ENCODE measurements at regions not wholly inside any gene's neighbourhood (a gene's known extent, or its start where the extent isn't known, plus 50 kb on each side); places are given as distances from the start of the nearest gene placed in this dataset.

DNA sequence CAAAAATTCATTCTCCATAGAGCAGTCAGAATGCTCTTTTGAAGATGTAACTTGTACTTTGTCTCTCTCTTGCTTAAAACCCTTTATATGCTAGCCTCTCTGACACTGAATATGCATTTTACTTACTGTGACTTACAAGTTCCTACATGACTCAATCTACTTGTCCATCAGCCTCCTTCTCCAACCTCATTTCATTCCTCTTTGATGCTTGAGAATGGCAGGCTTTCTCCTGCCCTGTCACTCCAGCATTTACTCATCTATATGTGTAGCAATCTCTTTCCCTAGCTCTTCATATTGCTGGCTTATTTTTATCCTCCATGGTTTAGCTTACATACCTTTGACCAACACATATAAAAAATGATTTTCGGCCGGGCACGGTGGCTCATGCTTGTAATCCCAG is 561.9 kb downstream of the CCER1 start:
- DNase-seq = no peak

DNA sequence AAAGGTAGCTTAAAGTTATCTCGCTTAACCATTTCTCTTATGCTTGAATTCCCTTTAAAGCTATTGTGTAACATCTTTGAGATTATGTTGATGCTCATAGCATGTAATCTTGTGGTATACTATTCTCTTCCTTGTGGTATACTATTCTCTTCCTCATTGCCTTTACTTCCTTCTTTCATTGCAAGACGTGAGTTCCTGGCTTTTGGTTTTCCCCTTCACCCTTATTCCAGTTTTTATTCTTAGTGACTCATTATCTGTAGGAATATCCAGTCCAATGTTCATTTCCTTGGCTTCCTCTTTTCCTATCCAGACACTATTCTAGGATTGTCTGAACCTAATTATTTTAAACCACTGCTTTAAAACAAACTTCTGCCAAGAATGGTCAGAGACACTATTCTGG is 564.0 kb downstream of the CCER1 start:
- DNase-seq = no peak

DNA sequence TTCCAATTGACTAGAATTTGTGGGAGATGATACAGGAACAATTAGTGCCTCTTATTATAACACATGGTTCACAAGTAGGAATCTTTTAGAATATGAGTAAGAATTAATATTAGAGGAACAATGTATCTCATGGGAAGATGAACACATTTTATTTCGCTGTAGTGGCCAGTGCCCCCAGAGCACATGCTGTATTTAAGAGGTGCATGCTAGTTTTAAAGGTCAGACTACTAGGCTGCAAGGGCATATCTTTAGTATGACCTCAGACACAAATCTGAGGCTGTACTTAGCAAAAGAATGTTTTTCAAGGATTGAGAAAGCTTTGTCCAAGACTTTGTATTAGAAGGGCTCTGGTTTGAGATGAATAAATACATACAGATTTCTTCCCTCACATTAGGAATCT is 586.9 kb downstream of the CCER1 start:
- no peak for DNase-seq

DNA sequence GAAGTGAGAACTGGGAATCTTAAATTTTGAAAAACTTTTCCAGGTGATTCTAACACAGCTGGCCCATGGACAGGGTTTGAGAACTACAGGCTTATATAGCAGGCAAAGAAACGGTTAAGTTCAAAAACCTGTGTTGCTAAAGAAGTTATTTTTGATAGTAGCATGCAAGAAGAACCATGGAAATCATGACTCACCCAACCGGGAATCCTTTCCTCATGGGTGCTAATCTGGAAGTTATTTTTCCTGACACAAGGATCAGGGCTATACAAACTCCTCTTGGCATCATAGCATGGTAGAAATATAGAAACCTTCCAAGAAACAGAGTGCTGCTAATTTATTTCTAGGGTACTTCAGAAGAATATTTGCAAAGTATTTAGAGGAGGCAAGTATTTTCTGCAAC is 588.7 kb downstream of the CCER1 start:
- DNase-seq = no peak

DNA sequence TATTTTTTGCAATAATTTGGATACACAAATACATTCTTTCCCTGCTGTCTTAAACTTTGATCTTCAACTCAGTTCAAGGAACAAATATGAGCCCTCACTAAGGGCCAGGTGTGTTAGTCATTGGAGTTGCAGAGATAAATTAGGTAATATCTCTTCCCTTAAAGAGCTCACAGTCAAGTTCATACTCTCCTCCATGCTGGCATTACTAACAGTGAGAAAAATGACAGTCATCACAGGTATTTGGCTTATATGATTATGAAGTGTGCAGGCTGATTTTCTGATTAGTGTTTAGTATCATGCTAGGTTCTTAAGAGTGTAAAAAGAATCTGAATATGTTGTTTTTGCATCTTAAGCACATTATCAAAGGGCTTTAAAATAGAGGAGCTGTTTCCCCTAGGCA is 594.7 kb downstream of the CCER1 start:
- DNase-seq = no peak

DNA sequence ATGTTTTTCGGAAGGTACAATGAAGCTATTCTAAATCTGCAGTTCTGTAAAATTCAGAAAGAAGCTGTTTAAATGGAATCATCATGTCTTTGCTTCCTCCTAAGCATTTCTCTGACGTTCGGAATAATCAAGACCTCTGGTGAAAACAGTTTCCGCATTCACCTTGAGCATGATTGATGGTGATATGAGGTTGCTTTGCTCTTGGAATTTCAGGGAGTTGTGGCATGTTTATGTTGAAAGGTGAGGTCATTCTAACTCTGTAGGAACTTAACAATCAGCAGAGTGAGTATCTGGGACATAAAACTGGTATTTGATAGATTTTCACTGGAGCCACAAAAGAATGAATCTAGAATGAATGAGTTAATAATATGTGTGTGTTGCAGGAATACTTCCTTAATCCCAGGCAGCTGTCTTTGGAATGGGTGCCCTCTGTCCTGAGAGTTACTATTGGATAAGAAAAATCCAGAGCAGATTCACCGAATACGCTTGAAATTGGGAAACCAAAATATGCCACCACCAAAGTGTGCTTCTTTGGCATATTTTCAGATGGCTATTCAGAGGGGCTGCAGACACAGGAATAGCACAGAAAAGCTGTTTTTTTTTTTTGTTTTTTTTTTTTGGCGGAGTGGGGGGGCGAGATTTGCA is 599.1 kb downstream of the CCER1 start:
- no peak for DNase-seq

DNA sequence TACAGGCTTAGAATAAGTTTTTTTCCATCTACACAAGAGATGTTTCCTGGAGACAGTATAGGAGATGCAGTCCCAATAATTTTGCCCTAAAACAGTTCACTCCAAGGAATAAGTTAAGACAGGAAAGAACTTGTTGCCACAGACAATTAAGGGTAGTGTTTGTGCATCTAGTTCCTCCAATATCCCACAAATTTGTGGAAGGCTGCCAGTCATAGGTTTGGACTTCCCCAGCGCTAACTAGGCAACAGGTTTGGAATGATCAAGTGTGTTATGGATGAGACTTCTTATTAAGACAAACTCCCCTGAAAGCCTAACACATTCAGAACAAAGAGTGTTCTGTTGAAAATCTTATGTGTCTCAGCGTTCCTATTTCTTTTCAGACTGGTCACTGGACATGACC is 611.0 kb downstream of the CCER1 start:
- no peak for DNase-seq

DNA sequence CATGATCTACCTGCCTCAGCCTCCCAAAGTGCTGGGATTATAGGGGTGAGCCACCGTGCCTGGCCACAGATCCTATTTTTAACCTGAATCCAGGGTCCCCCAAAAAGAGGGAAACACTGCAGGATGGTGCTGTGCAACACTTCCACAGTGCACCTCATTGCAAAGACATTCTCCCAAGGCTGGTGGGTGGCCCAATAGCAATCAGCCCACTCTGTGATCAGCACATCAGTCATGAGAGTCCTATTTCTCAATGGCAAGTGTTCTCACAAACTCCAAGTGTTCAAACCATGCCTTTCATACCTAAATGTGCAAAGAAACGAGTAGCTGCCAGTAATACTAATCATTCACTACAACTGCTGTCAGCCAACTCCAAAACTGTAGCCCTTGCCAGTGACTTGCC is 612.9 kb downstream of the CCER1 start:
- DNase-seq = no peak

DNA sequence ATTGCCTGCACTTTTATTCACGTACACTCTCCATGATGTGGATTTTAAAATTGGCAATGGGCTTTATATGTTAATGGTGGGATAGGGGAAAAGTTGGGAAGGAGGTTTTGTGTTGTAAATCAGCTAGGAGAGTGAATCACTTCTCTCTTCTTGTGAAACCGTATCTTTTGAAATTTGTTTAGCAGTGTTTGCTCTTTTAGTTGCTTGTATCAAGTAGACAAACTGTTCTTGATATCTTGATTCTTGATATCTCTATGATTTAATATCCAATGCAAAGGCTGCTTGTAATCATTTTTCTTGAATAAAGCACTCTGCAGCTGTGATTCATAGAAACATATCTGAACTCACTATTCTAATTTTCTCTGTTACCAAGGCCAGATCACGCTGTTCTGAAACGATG is 615.1 kb downstream of the CCER1 start:
- no peak for DNase-seq

DNA sequence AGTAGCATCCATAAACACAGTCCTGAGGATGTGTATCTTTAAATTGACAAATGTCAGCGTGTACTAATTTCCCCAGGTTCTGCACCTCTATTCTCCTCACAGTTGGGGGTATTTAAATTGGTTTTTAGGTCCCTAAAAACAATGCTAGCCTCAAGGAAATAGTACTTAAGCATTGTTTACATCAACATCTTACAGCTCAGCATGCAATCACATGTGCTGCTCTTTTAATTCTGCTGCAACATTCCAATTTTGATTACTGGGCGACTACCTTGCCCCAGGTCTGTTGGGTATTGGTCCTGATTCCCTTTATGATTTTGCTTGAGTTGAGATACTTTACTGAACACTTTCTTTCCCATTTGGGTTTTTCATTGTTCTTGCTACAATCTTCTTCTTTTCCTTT is 616.6 kb downstream of the CCER1 start:
- DNase-seq = no peak

DNA sequence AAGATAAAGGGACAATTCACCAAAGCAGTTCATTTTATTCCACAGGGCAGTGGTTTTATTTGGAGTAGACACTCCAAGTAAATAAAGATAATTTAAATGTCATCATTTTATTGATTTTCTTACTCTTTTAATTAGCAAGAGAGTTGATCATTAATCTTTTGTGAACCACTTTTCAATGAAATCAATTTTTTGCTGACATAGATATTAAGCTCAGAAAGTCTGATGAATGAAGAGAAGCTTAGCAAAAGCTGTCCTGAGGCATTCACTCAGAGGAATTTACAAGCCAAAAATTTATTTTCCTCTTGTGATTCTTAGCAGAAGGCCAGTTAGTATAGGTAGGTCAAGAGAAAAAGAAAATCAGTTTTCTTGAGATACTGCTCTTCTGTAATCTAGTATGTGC is 618.0 kb downstream of the CCER1 start:
- no peak for DNase-seq

DNA sequence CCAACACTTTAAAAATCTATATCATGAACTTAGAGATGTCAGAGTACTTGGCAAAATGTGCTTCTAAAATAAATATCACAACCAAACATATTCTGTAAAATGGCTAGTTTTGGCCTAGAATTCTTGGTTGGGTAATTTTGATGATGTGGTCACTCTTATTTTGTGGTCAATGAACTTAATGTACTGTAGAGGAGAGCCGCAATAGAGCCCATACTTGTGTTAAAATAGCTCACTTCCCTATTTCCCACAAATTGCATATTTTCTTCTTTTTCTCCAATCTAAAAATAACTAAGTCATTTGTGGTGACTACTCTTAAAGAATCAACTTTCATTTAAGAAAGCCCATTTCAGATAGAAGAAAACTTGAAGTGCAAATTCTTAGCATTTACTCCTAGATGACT is 619.4 kb downstream of the CCER1 start:
- DNase-seq = no peak

DNA sequence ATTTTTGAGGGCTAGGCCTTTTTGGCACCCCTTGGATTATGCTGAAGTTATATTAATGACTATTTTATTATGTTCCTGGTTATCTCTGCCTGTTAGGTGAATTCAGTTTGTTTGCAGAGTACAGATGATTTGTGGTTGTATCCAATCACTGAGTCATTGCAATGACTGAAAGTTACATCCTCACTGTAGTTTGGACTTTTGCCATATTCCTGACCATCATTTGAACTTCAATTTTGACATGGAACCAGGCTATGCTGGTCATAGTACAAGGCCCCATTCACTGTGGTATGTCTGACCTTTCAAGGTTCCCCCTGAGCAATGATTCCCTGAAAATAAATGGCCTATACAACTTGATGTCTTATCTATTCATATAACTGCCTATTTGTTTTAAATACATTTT is 621.0 kb downstream of the CCER1 start:
- DNase-seq = no peak

DNA sequence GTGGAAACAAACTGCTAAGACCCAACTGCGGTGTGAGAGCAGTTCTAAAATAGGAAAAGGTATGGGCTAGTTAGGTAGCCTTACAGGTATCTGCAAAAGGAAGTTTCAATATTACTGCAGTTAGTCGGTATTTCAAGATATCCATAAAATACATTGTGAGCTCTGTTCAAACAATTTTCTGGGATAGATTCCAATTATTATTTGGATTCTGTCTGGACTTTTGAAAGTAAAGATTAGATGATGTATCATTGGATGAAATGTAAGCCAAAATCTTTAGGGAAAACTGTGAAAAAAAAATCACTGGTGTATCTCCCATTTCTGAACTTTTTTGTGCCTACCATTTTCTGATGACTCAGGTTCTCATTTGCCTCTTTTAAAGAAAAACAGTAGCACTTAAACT is 621.6 kb downstream of the CCER1 start:
- DNase-seq = no peak

DNA sequence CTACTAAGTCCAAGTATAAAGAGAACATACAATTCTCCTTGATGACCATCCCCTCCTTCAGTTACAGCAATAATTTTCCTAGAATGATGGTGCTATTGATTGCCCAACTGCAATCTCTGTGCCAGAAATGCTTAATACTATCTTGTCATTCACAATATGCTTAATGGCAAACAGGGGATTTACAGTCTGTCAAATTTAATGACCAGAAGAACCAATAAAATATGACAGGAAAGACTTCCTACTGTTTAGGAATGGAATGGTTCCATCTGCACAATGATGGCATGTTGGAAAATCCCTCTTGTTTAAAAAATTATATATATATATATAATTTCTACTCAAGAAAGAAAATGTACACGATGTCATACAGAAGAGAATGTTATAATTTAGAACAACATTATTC is 623.2 kb downstream of the CCER1 start:
- DNase-seq = no peak

DNA sequence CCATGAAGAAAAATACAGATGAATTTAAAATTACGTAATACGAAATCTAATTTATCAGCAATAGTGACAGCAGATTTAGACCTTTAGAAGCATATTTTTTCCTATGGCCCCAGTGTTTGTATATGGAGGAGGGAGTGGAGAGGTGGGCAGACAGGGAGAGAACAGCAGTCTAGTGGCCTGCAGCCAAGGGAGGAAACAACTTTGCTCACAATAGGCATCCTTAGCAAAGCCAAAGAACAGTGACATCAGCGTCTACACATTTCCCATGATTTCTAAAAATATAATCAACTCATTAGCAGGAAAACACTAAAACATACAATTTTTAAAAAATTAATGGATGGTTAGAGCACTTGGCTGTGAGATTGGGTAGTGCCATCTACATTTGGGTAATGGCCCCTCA is 622.6 kb upstream of the ATP2B1 start:
- no peak for DNase-seq

DNA sequence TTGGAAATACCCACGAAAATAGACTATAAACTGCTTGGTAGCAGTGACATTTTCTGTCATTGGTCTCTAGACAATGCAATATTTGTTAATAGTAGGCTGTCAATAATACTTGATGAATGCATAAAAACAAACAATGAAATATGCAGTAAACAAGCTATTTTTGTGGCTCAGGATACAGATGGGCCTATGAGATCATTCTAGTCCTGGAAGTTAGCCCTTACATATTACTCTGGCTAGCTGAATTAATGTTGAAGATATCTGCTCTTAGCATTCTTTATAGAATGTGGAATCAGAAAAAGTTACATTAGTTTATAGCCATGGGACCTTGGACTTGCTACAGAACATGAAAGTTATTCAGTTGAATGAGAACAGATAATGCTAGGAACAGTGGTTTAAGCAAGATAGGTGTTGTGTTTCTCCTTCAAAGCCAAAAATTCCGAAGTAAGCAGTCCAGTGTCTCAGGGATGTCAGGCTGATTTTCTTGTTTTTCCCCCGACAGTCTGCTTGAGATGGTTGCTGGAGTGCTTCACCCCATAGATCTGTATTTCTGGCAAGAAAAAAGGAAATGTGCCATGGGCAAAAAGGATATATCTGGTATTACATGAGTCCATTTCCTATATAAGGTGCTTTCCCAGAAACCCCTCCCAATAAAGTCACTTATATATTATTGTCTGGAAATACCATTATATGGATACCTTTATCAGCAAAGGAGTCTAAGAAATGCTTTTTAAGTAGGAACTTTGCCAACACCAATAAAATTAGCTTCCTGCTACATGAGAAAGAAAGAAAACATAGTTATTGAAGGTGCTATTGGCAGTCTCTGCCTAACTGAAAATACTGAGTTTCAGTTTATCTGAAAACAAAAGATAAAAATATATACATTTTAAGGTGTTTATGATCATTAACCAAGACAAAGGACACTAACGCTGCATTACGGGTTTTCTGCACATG is 619.4 kb upstream of the ATP2B1 start:
- DNase-seq = no peak

DNA sequence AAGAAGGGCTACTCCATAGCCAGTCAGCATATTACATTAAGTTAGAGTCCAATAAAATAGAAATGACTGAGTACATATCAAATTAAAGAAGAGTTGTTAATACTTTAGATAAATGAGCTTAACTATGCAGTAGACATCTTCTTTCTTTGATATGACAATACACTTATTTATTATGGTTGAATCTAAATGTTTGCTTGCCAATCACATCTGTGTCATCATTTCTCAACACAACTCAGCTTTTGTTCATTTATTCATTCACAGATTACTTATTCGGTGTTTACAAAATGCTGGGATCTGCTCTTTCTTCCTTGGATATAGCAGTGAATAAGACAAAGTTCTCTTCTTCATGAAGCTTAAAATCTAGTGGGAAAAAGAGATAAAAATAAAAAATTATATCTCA is 614.6 kb upstream of the ATP2B1 start:
- DNase-seq = no peak

DNA sequence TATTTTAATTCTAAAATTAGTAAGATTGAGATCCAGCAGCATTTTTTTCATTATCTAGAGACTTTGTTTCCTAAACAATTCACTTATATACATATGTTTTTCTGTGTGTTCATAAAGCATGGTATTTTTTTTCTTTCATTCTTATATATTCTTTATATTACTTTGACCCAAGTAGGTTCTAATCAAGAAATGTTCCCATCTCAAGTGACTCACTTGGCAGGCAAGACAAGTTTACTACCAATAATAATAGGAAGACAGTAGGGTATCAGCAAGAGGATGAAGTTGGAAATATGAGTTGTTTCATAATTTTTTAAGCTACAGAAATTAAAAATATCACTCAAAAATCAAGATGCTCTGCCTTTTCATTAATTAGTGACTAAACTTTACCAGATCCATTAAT is 613.4 kb upstream of the ATP2B1 start:
- DNase-seq = no peak

DNA sequence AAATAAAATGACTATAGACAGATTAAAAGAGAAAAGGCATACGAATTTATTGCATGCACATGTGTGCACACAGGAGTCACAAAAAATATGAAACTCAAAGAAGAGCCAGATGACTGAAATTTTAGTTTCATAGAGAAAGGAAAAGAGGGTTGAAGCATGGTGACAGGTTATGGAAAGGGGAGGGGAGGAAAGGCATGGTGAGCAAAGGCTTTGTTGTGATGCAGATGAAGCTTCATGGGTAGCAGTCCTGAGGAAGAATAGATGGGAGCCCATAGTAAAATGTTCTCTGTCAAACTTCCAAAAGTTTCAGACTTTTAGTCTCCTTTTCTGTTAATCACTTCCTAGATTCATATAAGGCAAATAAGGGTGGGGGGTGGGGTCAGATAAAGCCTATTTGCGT is 612.7 kb upstream of the ATP2B1 start:
- DNase-seq = no peak

DNA sequence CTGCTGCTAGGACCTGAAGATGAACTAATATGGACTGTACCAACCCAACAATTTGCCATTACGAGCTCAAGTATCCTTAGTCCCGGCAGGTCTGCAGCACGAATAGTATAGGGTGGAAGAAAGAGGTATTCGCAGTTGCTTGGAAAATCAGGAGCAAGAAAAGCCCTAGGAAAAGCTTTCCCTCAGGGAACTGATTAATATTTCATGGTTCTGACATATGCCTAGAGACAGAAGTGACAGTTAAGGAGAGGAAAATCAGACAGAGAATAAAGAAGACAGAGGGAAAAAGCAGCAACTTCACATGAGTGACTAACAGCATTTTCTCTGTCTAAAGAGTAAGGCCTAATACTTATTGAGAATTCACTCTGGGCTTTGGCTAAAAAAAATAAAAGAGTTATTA is 602.9 kb upstream of the ATP2B1 start:
- no peak for DNase-seq

DNA sequence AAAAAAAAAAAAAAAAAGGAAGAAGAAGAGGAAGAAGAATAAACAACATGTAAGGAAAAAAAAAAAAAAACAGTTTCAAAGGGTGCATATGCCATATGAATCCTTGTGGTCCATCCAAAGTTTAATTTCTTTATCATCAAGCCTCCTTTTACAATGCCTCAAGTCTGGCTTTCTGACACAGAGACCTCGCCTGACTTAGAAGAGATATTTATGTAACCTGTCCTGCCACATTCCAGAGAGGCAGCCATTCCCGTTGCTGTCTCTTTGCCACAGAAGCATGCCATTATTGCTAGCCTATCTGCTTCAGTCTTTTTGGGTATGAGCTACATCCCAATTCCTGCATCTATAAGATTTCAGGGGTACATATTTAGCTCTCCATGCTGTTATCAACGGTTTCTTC is 596.7 kb upstream of the ATP2B1 start:
- no peak for DNase-seq

DNA sequence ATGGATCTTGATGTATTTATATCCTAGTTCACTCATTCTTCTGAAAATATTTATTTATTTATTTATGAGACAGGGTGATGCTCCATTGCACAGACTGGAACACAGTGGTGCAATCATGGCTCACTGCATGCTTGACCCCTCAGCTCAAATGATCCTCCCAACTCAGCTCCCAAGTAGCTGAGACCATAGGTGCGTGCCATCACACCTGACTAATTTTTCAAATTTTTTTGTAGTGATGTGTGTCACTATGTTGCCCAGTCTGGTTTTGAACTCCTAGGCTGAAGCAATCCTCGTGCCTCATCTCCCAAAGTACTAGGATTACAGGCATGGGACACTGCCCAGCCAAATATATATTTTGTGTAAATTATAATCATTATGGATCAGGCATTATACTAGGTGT is 595.6 kb upstream of the ATP2B1 start:
- no peak for DNase-seq

DNA sequence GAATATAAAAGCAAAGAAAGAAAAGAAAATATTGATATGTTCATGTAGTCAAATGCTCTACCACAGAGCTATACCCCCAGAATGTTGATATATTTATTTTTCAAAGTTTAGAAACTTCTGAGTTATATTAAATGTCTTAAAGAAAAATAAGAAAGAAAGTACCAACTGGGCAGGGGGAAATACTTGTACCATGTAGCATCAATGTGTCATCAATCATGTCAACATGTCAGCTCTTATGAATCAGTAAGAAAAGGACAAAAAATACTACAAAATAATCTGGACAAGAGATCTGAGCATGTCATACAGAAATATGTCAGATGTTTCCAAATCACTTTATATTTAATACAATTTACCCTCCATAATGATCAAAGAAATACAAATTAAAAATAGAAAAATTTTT is 595.1 kb upstream of the ATP2B1 start:
- no peak for DNase-seq

Measured in activated CD8-positive, alpha-beta memory T cell treated with anti-CD3 and anti-CD28 coated beads for 24 hours (primary cell).